ENCODE measurements at regions not wholly inside any gene's neighbourhood (a gene's known extent, or its start where the extent isn't known, plus 50 kb on each side); places are given as distances from the start of the nearest gene placed in this dataset.
A peak's percentile ranks its signal among the peaks of the same experiment; 100 is the strongest.
"Not testable (repeated sequence)": the region's sequence is repeated elsewhere in the genome, so short reads cannot be mapped to it uniquely, and the experiment has no call there.

- Histone ChIP-seq H3K9me3 (no peaks in the 10 kb centered on the region), H3K4me3 (no peak overlapping the region), H3K27ac (no peak overlapping the region), H3K4me1 (no peaks in the 10 kb centered on the region), H3K36me3 (no peaks in the 10 kb centered on the region), H3K27me3 (no peaks in the 10 kb centered on the region)
- no peak for ATAC-seq
- DNase-seq, result no peak
- no peak for FAIRE-seq
- TF ChIP-seq CTCF (IDR thresholded peaks at IDR 0.05), result no peak
- intact Hi-C loops (cut with DNase I), result no loop called here
- 72 to 83% methylated on average over 6 of the region's 6 CpGs for WGBS, 2 donors
Measured at GRCh38 chr10:28397229-28397628, 94.4 kb upstream of the MPP7 start.

GRCh38 chr10:28400176-28400575, 97.3 kb upstream of the MPP7 start:
- Histone ChIP-seq H3K36me3 (no peaks in the 10 kb centered on the region), H3K27ac (no peak overlapping the region), H3K4me3 (no peak overlapping the region), H3K4me1 (no peaks in the 10 kb centered on the region), H3K9me3 (no peaks in the 10 kb centered on the region), H3K27me3 (no peaks in the 10 kb centered on the region)
- no peak for TF ChIP-seq CTCF (IDR thresholded peaks at IDR 0.05)
- FAIRE-seq, result no peak
- intact Hi-C loops (cut with DNase I), result no loop called here
- peak in 1 of 4 donors; percentile 12 for ATAC-seq
- DNase-seq, result no peak
- WGBS, 2 donors, result 58 to 61% methylated on average over 8 of the region's 9 CpGs

GRCh38 chr10:28400681-28401080, 97.8 kb upstream of the MPP7 start:
- H3K4me1 ChIP-seq, result no peaks in the 10 kb centered on the region
- no peaks in the 10 kb centered on the region for H3K9me3 ChIP-seq
- H3K4me3 ChIP-seq, result no peak overlapping the region
- WGBS, 2 donors, result 87 to 92% methylated on average over 5 of the region's 5 CpGs
- no peaks in the 10 kb centered on the region for H3K36me3 ChIP-seq
- no peak overlapping the region for H3K27ac ChIP-seq
- no peaks in the 10 kb centered on the region for H3K27me3 ChIP-seq
- DNase-seq (no peak), FAIRE-seq (no peak), ATAC-seq (peak in 1 of 4 donors; percentile 50)
- TF ChIP-seq CTCF (IDR thresholded peaks at IDR 0.05), result no peak
- intact Hi-C loops (cut with DNase I), result no loop called here

GRCh38 chr10:28402611-28403073, 99.8 kb upstream of the MPP7 start:
- H3K36me3 ChIP-seq; ATAC-seq; H3K27ac ChIP-seq; intact Hi-C loops (cut with DNase I); FAIRE-seq; DNase-seq; H3K27me3 ChIP-seq; H3K4me1 ChIP-seq; H3K9me3 ChIP-seq; H3K4me3 ChIP-seq: not testable (repeated sequence)
- WGBS, 2 donors, result 69 to 71% methylated on average over 7 of the region's 7 CpGs

- FAIRE-seq (no peak), DNase-seq (no peak), ATAC-seq (no peak)
- no peaks in the 10 kb centered on the region for H3K27me3 ChIP-seq
- no peak overlapping the region for H3K27ac ChIP-seq
- TF ChIP-seq CTCF (IDR thresholded peaks at IDR 0.05), result no peak
- WGBS, 2 donors, result 87 to 89% methylated on average over 2 of the region's 2 CpGs
- intact Hi-C loops (cut with DNase I), result no loop called here
- H3K9me3 ChIP-seq, result no peaks in the 10 kb centered on the region
- no peak overlapping the region for H3K4me3 ChIP-seq
- no peaks in the 10 kb centered on the region for H3K36me3 ChIP-seq
- no peaks in the 10 kb centered on the region for H3K4me1 ChIP-seq
Measured at GRCh38 chr10:28403090-28403489, 100.2 kb upstream of the MPP7 start.

All from pancreas (tissue), 10 donors.